Loucy (cell line): ENCODE measurements at regions not wholly inside any gene's neighbourhood (a gene's known extent, or its start where the extent isn't known, plus 50 kb on each side); places are given as distances from the start of the nearest gene placed in this dataset.

Experiments used
- EZH2phosphoT487 ChIP-seq: fragments of 200-600 bp; IDR thresholded peaks from 2 replicates; pipeline ENCODE4 v1.6.1; 2018; ENCODE audit warnings: antibody characterized with exemption, mild to moderate bottlenecking, moderate library complexity, borderline replicate concordance
- TF ChIP-seq, protein P1 (sequence below): fragments of 200-600 bp; sonication (generic); conservative IDR thresholded peaks from 2 replicates; pipeline ENCODE4 v1.5.1; 2014; ENCODE audit warnings: mild to moderate bottlenecking, antibody characterized with exemption, low read length

DNA sequence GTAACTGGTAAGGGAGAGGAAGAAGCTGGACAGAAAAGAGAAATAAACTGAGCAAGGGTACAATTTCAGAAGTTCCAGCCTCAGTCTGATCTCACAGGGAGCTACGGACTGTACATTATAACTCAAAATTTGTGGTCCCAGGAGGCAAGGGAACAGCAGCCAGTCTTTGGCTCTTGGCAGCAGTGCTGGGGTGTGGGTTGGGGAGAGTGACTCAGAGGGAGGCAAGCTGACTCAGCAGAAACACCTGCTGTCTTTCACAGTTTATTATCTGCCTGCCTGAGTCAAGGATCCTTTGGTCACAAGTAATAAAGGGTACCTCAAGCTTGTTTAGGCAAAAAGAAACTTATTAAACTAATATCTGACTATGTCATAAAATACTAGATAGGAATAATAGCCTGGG lies 73.5 kb upstream of the KIF2B start:
- TF ChIP-seq, protein P1, sequence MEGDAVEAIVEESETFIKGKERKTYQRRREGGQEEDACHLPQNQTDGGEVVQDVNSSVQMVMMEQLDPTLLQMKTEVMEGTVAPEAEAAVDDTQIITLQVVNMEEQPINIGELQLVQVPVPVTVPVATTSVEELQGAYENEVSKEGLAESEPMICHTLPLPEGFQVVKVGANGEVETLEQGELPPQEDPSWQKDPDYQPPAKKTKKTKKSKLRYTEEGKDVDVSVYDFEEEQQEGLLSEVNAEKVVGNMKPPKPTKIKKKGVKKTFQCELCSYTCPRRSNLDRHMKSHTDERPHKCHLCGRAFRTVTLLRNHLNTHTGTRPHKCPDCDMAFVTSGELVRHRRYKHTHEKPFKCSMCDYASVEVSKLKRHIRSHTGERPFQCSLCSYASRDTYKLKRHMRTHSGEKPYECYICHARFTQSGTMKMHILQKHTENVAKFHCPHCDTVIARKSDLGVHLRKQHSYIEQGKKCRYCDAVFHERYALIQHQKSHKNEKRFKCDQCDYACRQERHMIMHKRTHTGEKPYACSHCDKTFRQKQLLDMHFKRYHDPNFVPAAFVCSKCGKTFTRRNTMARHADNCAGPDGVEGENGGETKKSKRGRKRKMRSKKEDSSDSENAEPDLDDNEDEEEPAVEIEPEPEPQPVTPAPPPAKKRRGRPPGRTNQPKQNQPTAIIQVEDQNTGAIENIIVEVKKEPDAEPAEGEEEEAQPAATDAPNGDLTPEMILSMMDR = no peak
- no peak for TF ChIP-seq EZH2phosphoT487
